HCT116 (cell line): ENCODE measurements at regions not wholly inside any gene's neighbourhood (a gene's known extent, or its start where the extent isn't known, plus 50 kb on each side); places are given as distances from the start of the nearest gene placed in this dataset.

Experiments used
- ATAC-seq: fragments of 200-7000 bp; cut with Tn5 transposase; 2 replicates; pipeline ENCODE4 v1.9.1; 2020; ENCODE audit warnings: mild to moderate bottlenecking, moderate library complexity
- BruUV-seq: library from RNA; stranded (reverse); fragments of 400-500 nt; replicated peaks from 2 replicates; lab custom pipeline; 2021; lab: Mats Ljungman, UMichigan
- CTCF ChIA-PET: fragments of 300-600 bp; sonication (Branson Sonifier 250); formaldehyde crosslinking; loops from one replicate; lab custom pipeline; 2021; ENCODE audit warnings: antibody characterized with exemption; lab: Charles Lee
- POLR2A ChIA-PET: fragments of 300-600, 350-600 bp; sonication (Branson Sonifier 250); formaldehyde crosslinking; loops from one replicate; lab custom pipeline; 2021; ENCODE audit warnings: antibody characterized with exemption; lab: Charles Lee
- RAD21 ChIA-PET, 2 experiments: fragments of 300-600 bp; sonication (Branson Sonifier 250); formaldehyde crosslinking; loops; one replicate each; lab custom pipeline; 2023; ENCODE audit warnings: low total read pairs in 2 of 2; ENCODE audit not compliant: uncharacterized antibody in 2 of 2, unreplicated experiment in 2 of 2, low non-redundant PET in 1 of 2; lab: Charles Lee
- DNase-seq: peaks from one replicate; pipeline ENCODE4 v3.0.0-alpha.2; 2010; ENCODE audit warnings: low read depth, low spot score
- H2AFZ ChIP-seq: fragments of 200-600 bp; shearing (Covaris generic), sonication (generic); 2 replicates; pipeline ENCODE4 v1.6.1; 2017; ENCODE audit warnings: low read depth, mixed run types, mixed read lengths, antibody characterized with exemption, low read length; ENCODE audit not compliant: poor library complexity, severe bottlenecking
- H3K27ac ChIP-seq: 2 replicates; pipeline ENCODE4 v1.5.1; 2012; ENCODE audit warnings: low read depth, low read length
- H3K27me3 ChIP-seq: fragments of 200-600 bp; sonication (generic); 2 replicates; pipeline ENCODE4 v1.6.1; 2016; ENCODE audit warnings: mixed run types, low read length, mixed read lengths; ENCODE audit not compliant: insufficient read depth
- H3K36me3 ChIP-seq, 2 experiments: fragments of 200-500 bp in 1 of 2; fragments of 200-600 bp in 1 of 2; sonication (Bioruptor generic) in 1 of 2; sonication (generic) in 1 of 2; 2 replicates each; pipeline versions ENCODE4 v1.5.1 to v1.6.1; 2014 to 2016; ENCODE audit warnings: low read length in 2 of 2, inconsistent platforms in 1 of 2, mixed read lengths in 1 of 2, mixed run types in 1 of 2; ENCODE audit not compliant: insufficient read depth in 2 of 2, control insufficient read depth in 1 of 2
- H3K4me1 ChIP-seq, 2 experiments: fragments of 200-600 bp in 1 of 2; sonication (generic) in 1 of 2; 2 replicates each; pipeline versions ENCODE4 v1.5.1 to v1.6.1; 2012 to 2017; ENCODE audit warnings: low read length in 2 of 2, inconsistent platforms in 1 of 2, mild to moderate bottlenecking in 1 of 2, mixed read lengths in 1 of 2, mixed run types in 1 of 2, moderate library complexity in 1 of 2; ENCODE audit not compliant: insufficient read depth in 2 of 2, control insufficient read depth in 1 of 2
- H3K4me2 ChIP-seq: fragments of 200-600 bp; sonication (generic); 2 replicates; pipeline ENCODE4 v1.6.1; 2017; ENCODE audit warnings: mixed run types, low read length, mixed read lengths
- H3K4me3 ChIP-seq, 2 experiments: fragments of 200-600 bp in 1 of 2; sonication (generic) in 1 of 2; replicated peaks in 1 of 2; 2 replicates each; pipeline ENCODE4 v1.5.1; 2011 to 2016; ENCODE audit warnings: low read length in 2 of 2, control low read depth in 1 of 2, low read depth in 1 of 2, mild to moderate bottlenecking in 1 of 2, mixed read lengths in 1 of 2, mixed run types in 1 of 2
- H3K79me2 ChIP-seq: fragments of 200-600 bp; sonication (generic); 2 replicates; pipeline ENCODE4 v1.6.1; 2017; ENCODE audit warnings: mild to moderate bottlenecking, mixed run types, low read length, moderate library complexity, mixed read lengths; ENCODE audit not compliant: insufficient read depth
- H3K9ac ChIP-seq: fragments of 200-600 bp; sonication (generic); 2 replicates; pipeline ENCODE4 v1.6.1; 2016; ENCODE audit warnings: low read length, mixed read lengths
- H3K9me2 ChIP-seq: fragments of 200-600 bp; sonication (generic), shearing (Covaris generic); 2 replicates; pipeline ENCODE4 v1.6.1; 2017; ENCODE audit warnings: mixed run types, mild to moderate bottlenecking, moderate library complexity; ENCODE audit not compliant: insufficient read depth
- H3K9me3 ChIP-seq, 2 experiments: fragments of 200-500 bp in 1 of 2; fragments of 200-600 bp in 1 of 2; sonication (Bioruptor generic) in 1 of 2; sonication (generic) in 1 of 2; 2 replicates each; pipeline ENCODE4 v1.6.1; 2014 to 2017; ENCODE audit warnings: low read length in 2 of 2, mixed read lengths in 2 of 2, inconsistent platforms in 1 of 2, low read depth in 1 of 2, mild to moderate bottlenecking in 1 of 2, mixed run types in 1 of 2, moderate library complexity in 1 of 2; ENCODE audit not compliant: control insufficient read depth in 1 of 2, insufficient read depth in 1 of 2
- H4K20me1 ChIP-seq: fragments of 200-600 bp; sonication (generic), shearing (Covaris generic); 2 replicates; pipeline ENCODE4 v1.6.1; 2017; ENCODE audit warnings: mixed run types, mild to moderate bottlenecking, moderate library complexity; ENCODE audit not compliant: insufficient read depth
- CBX3 ChIP-seq: IDR thresholded peaks from 2 replicates; pipeline ENCODE4 v1.6.1; 2012; ENCODE audit warnings: low read depth
- POLR2AphosphoS5 ChIP-seq: IDR thresholded peaks from 2 replicates; pipeline ENCODE4 v1.6.1; 2011; ENCODE audit warnings: mild to moderate bottlenecking, low read depth, low read length, moderate library complexity
- SRF ChIP-seq: IDR thresholded peaks from 2 replicates; pipeline ENCODE4 v1.6.1; 2012; ENCODE audit warnings: low read depth
- YY1 ChIP-seq: IDR thresholded peaks from 2 replicates; pipeline ENCODE4 v1.6.1; 2011; ENCODE audit warnings: low read length, low read depth, moderate library complexity, mild to moderate bottlenecking; ENCODE audit not compliant: insufficient replicate concordance; ENCODE audit errors: extremely low read depth
- intact Hi-C: fragments of 100-400 bp; cut with micrococcal nuclease; formaldehyde crosslinking; loops from 2 replicates; pipeline ENCODE4 v1.10.0; 2022

DNA sequence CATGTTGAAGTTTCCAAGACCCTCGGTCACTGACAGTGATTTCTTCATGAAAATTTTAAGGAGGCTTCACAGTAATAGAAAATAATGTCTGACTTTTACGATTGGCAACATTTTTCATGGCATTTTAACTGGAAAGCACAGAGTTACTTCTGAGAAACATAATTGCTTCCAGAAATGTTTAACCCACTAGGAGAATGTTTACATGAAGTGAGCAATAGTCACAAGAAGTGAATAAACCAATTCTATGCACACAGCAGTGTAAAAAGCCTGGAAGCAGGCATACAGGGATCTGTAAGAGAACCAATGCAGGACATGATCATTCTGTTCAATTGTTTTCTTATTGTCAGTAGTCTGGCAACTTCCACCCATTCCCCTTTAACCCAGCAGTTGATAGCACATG lies 316.2 kb upstream of the CXADR start (continued):
- no peak for TF ChIP-seq YY1

GRCh38 chr21:17197996-17198395 lies 314.8 kb upstream of the CXADR start:
- Histone ChIP-seq H3K9me3 (peaks cover 3 to 40% of the 10 kb centered on the region in 2 experiments; a peak in 3 of 4 replicates), H3K4me3 (no peak overlapping the region), H3K4me2 (no peak overlapping the region), H3K9ac (no peak overlapping the region), H3K9me2 (no peaks in the 10 kb centered on the region), H3K79me2 (no peaks in the 10 kb centered on the region), H3K27me3 (no peaks in the 10 kb centered on the region), H3K36me3 (no peaks in the 10 kb centered on the region), H4K20me1 (no peaks in the 10 kb centered on the region), H2AFZ (no peak overlapping the region), H3K27ac (no peak overlapping the region), H3K4me1 (no peaks in the 10 kb centered on the region)
- POLR2A ChIA-PET = no interaction called here
- CTCF ChIA-PET = no interaction called here
- no peak for ATAC-seq
- TF ChIP-seq CBX3 (no peak), SRF (no peak), POLR2AphosphoS5 (no peak)
- RAD21 ChIA-PET = no interaction called here
- intact Hi-C loops = no loop called here
- no TSS peak for BruUV-seq
- DNase-seq = no peak

GRCh38 chr21:17200250-17200649 lies 312.6 kb upstream of the CXADR start:
- BruUV-seq = no TSS peak
- ChIA-PET CTCF (no interaction called here), POLR2A (no interaction called here), RAD21 (no interaction called here)
- Histone ChIP-seq H3K4me1 (no peaks in the 10 kb centered on the region), H3K4me2 (no peak overlapping the region), H3K9me2 (no peaks in the 10 kb centered on the region), H3K4me3 (no peak overlapping the region), H3K9me3 (peaks cover 8 to 28% of the 10 kb centered on the region in 2 experiments), H3K36me3 (no peaks in the 10 kb centered on the region), H2AFZ (no peak overlapping the region), H3K79me2 (no peaks in the 10 kb centered on the region)
- intact Hi-C loops = no loop called here
- ATAC-seq (no peak), DNase-seq (no peak)
- no peak for TF ChIP-seq SRF
- TF ChIP-seq, all 23 proteins: peak for 0
- Histone ChIP-seq H3K9ac (no peak overlapping the region), H3K27ac (no peak overlapping the region), H4K20me1 (no peaks in the 10 kb centered on the region), H3K27me3 (no peaks in the 10 kb centered on the region)
